ENCODE measurements at regions not wholly inside any gene's neighbourhood (a gene's known extent, or its start where the extent isn't known, plus 50 kb on each side); places are given as distances from the start of the nearest gene placed in this dataset.
"Not testable (repeated sequence)": the region's sequence is repeated elsewhere in the genome, so short reads cannot be mapped to it uniquely, and the experiment has no call there.

- no peak for DNase-seq (ENCODE audit: low spot score)
Measured at GRCh38 chr6:140830666-140831065, 1302.1 kb upstream of the GJE1 start.

GRCh38 chr6:140828856-140829255 is 1303.9 kb upstream of the GJE1 start:
- no peak for DNase-seq (ENCODE audit: low spot score)

- DNase-seq (ENCODE audit: low spot score) = no peak
Measured at GRCh38 chr6:140827593-140827992, 1305.1 kb upstream of the GJE1 start.

GRCh38 chr6:140825731-140826130 is 1307.0 kb upstream of the GJE1 start:
- DNase-seq (ENCODE audit: low spot score) = no peak

GRCh38 chr6:140824595-140824994 is 1308.1 kb upstream of the GJE1 start:
- no peak for DNase-seq (ENCODE audit: low spot score)

GRCh38 chr6:140821196-140821595 is 1311.5 kb upstream of the GJE1 start:
- no peak for DNase-seq (ENCODE audit: low spot score)

GRCh38 chr6:140817176-140817575 is 1315.5 kb upstream of the GJE1 start:
- no peak for DNase-seq (ENCODE audit: low spot score)

- no peak for DNase-seq (ENCODE audit: low spot score)
Measured at GRCh38 chr6:140816681-140817080, 1316.0 kb upstream of the GJE1 start.

GRCh38 chr6:140812636-140813035 is 1320.1 kb upstream of the GJE1 start:
- DNase-seq (ENCODE audit: low spot score) = no peak

GRCh38 chr6:140811642-140812041 is 1321.1 kb upstream of the GJE1 start:
- no peak for DNase-seq (ENCODE audit: low spot score)

- DNase-seq (ENCODE audit: low spot score) = no peak
Measured at GRCh38 chr6:140809694-140810101, 1323.0 kb upstream of the GJE1 start.

GRCh38 chr6:140806431-140806830 is 1326.3 kb upstream of the GJE1 start:
- no peak for DNase-seq (ENCODE audit: low spot score)

- no peak for DNase-seq (ENCODE audit: low spot score)
Measured at GRCh38 chr6:140794544-140794943, 1338.2 kb upstream of the GJE1 start.

GRCh38 chr6:140790109-140790508 is 1342.6 kb upstream of the GJE1 start:
- DNase-seq (ENCODE audit: low spot score) = no peak

- DNase-seq (ENCODE audit: low spot score) = no peak
Measured at GRCh38 chr6:140789466-140789865, 1343.3 kb upstream of the GJE1 start.

GRCh38 chr6:140785926-140786325 is 1346.8 kb upstream of the GJE1 start:
- DNase-seq (ENCODE audit: low spot score) = no peak

- DNase-seq (ENCODE audit: low spot score) = no peak
Measured at GRCh38 chr6:140784573-140784972, 1348.2 kb upstream of the GJE1 start.

- not testable (repeated sequence) for DNase-seq (ENCODE audit: low spot score)
Measured at GRCh38 chr6:140783504-140783903, 1349.2 kb upstream of the GJE1 start.

GRCh38 chr6:140782941-140783340 is 1349.8 kb upstream of the GJE1 start:
- no peak for DNase-seq (ENCODE audit: low spot score)

- no peak for DNase-seq (ENCODE audit: low spot score)
Measured at GRCh38 chr6:140779991-140780596, 1352.6 kb upstream of the GJE1 start.

- no peak for DNase-seq (ENCODE audit: low spot score)
Measured at GRCh38 chr6:140779341-140779740, 1353.4 kb upstream of the GJE1 start.

GRCh38 chr6:140777780-140778179 is 1354.9 kb upstream of the GJE1 start:
- no peak for DNase-seq (ENCODE audit: low spot score)

GRCh38 chr6:140775061-140775460 is 1357.7 kb upstream of the GJE1 start:
- DNase-seq (ENCODE audit: low spot score) = no peak

- DNase-seq (ENCODE audit: low spot score) = no peak
Measured at GRCh38 chr6:140774080-140774505, 1358.6 kb upstream of the GJE1 start.

GRCh38 chr6:140773276-140773675 is 1359.4 kb upstream of the GJE1 start:
- DNase-seq (ENCODE audit: low spot score) = no peak
